HG03064 (cell line): ENCODE measurements at regions not wholly inside any gene's neighbourhood (a gene's known extent, or its start where the extent isn't known, plus 50 kb on each side); places are given as distances from the start of the nearest gene placed in this dataset.
A peak's percentile ranks its signal among the peaks of the same experiment; 100 is the strongest.

Experiments used
- ATAC-seq: cut with Tn5 transposase; IDR thresholded peaks from one replicate; pipeline ENCODE4 v1.9.1; 2021; ENCODE audit warnings: low read depth; ENCODE audit not compliant: unreplicated experiment

GRCh38 chr12:24724814-24725213 lies 224.1 kb downstream of the BCAT1 start:
- ATAC-seq: no peak

DNA sequence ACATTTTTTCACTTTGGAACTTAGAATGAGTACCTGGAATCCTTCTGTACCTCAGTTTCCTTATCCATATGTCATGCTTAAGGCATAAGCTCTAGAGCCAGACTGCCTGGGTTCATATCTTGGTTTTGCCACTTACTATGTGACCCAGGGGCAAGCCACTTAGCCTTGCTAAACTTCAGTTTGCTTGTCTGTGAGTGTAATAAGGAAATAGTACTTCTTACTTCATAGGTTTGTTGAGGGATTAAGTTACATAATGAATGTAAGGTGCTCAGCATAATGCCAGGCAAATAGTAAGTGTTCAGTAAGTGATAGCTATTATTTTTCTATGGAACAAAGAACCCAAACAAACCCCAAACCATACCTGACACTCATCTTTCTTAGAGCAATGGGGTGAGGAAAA lies 225.1 kb downstream of the BCAT1 start:
- no peak for ATAC-seq

DNA sequence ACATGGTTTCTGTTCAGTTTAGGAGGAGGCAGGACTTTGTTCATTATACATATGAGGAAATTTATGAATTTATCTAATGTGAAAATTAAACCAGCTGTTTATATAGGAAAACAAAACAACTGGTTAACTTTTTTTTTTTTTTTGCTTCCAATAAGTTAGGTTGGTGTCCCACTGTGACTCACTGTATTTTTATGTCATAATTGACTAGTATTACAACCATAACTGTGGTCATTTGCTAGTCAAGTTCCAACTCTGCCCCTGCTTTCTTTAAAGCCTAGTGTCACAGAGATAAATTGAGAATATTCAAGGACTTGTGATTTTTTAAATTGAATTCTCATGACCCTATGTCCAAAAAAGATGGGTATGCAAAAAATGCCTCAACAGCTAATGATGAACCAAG lies 227.7 kb downstream of the BCAT1 start:
- ATAC-seq: no peak

GRCh38 chr12:24719293-24719721 lies 229.6 kb downstream of the BCAT1 start:
- peak; percentile 70 for ATAC-seq

GRCh38 chr12:24718617-24719016 lies 230.3 kb downstream of the BCAT1 start:
- ATAC-seq: no peak

- no peak for ATAC-seq
These were observed 234.7 kb downstream of the BCAT1 start for GRCh38 chr12:24714237-24714636.

DNA sequence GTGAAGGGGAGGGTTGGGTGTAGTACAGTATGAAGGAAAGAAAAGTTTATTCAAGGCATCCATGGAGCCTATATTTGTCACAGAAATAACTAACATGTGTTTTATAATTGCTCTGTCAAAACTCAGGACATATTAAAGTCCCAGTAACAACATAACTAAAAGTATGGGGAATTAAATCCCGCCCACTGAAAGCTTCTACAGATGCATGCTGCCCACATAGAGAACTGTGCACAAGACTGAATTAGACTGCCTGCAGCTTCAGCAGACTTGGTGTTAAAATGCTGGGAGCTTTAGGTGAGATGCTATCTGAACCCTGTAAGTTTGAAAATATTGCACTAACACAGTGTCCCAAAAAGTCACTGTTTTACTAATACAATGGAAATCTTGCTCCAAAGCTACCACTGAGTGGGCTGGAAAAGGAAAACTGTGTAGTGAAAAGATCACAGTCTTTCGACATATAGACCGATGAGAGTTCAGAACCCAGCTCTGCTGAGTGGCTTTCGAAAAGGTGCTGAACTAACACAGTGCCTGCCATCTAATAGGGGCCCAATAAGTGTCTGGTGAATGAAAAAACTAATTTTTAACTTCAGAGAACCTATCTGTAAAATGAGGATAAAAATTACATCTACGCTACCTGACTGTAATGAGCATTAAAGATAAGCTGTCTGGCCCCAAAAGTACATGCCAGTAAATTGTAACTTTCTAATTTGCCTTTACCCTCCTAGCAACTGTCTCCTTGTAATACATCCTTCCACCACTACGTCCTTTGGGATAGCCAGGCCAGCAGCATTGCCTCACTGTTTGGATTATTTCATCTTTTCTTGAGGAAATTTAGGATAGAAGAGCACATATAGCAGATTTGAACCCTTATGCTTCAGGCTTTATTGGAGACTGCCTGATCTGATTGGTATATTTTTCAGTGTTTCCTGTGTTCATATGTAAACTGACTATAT lies 237.6 kb downstream of the BCAT1 start:
- ATAC-seq: no peak

DNA sequence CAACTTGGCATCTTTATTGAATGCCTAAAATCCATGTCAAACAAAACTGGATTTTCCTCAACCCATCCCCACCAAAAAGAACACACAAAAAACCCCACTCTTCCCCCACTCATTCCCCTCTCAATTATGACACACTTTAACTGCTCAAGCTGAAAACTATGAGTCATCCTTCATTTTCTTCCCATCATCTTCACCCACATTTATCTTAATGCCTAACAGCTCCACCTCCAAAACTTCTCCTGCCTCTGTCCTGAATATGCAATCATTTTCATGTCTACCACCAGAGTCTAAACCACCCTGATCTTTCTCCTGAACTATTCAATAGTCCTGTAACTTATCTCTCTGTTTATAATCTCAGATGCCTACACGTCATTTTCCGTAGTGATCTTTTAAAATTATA lies 239.7 kb downstream of the BCAT1 start:
- no peak for ATAC-seq

DNA sequence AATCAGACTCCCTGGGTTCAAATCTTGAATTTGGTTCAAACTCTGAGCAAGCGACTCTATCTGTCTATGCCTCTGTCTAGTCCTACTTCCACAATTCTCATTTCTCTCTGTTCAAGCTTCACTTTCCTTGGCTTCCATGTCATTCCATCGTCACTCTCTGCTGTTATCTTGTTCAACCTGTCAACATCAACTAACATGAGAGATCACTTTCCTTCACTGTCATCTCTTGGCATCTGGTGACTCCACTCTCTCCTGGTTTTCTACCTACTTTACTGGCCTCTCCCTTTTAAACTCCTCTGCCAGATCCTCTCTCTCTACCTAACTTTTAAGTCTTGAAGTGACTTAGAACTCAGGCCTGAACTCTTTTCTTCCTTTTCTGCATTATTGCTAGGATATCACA lies 240.2 kb downstream of the BCAT1 start:
- ATAC-seq: no peak

DNA sequence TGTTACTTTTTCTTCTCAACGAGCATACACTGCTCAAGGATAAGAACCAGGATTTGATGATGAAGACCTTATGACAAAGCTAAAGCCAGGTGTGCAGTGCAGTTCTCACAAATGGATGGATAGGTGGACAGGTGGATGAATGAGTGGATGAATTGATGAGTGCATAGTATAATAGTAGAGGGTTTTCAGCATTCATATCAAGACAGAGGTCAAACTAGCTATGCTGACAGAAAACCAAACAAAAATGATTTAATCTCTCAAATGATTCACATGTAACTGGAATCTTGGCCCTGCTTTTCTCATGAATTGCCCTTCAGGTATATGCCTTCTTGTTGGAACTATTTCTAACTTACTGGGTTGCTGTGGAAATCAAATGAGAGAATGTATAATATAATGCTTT lies 240.9 kb downstream of the BCAT1 start:
- ATAC-seq: no peak

- ATAC-seq: no peak
These were observed 241.6 kb downstream of the BCAT1 start for GRCh38 chr12:24707334-24707733.

GRCh38 chr12:24705741-24706358 lies 243.1 kb downstream of the BCAT1 start:
- ATAC-seq: peak; percentile 99

DNA sequence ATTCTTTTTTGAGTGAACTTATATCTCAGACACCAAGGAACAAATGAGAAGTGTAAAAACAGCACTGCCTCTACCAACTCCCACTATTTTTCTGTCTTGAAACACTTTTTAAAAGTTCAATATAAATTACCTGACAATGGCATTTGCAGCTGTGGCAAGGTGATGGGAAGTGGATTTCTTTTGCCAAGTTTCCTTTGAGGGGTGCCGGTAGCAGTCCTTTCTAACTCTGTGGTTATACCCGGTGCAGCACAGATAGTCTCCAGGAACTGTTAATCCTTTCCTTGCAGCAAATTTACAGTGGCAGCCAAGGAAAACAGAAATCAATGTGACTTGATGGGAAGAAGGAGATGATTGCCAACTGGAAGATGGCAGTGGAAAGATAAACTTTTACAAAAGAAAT lies 243.7 kb downstream of the BCAT1 start:
- no peak for ATAC-seq

DNA sequence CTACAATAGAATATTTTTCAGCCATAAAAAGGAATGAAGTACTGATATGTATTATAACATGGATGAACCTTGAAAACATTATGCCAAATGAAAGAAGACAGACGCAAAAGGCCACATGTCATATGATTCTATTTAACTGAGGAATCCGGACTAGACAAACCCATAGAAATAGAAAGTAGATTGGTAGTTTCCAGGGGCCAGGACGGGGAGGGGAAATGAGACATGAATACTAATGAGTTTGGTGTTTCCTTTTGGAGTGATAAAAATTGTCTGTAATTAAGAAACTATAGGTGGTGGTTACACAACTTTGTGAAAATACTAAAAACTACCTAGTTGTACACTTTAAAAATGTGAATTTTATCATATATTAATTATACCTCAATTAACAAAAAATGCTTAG lies 247.6 kb downstream of the BCAT1 start:
- ATAC-seq: no peak

DNA sequence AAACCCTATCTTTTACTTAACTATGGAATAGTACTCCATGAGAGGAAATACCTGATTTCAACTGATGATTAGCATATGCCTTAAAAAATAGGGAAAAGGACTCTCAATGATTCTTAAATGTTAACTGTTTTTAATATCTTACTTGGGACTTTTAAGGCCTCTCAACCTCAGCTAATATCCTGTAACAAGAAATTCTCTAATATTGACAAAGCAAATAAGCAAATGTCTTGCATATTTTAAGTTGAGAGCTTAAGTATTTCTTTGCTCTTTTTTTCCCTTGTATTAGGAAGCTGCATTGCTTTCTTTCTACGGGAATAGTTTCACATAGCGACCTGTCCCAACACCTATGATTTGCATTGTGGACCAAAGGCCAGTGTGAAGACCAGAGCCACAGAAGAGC lies 249.9 kb downstream of the BCAT1 start:
- ATAC-seq: no peak

- ATAC-seq: no peak
These were observed 251.1 kb downstream of the BCAT1 start for GRCh38 chr12:24697769-24698168.

DNA sequence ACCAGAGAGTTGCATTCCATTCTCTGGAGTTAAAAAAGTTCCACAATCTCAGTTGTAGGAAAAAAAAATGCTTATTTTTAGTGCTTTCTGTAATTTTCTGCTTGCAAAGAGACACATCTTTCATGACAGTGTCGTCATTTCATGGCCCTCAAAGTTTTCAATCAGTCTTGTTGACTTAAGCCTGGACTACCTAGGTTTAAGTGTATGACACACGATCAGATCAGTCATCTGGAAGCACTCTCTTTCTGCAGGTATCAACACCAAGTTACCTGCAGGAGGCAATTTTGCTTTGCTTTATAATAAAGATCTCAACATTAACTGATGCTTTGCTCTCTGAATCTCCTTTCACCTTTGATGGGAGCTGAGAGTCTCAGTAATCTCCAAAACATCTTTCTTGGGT lies 251.6 kb downstream of the BCAT1 start:
- no peak for ATAC-seq

GRCh38 chr12:24696800-24697199 lies 252.1 kb downstream of the BCAT1 start:
- no peak for ATAC-seq

GRCh38 chr12:24695657-24696329 lies 253.1 kb downstream of the BCAT1 start:
- ATAC-seq: no peak

DNA sequence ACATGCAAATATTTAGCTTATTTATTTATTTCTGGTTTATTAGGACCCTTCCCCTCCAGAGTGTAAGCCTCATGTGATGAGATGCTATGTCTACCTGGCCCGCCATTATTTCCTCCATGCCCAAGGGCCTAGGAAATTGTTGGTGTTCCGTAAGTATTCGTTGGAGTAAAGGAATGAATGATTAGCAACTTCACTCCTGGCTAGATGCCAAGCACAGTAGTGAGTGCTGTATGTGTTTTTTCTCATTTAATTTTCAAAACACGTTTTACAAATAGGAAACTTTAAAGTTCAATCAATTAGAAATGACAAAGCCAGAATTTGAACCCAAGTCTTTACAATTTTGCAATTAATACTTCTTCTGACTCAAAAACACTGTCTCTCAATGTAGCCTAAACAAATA lies 253.8 kb downstream of the BCAT1 start:
- ATAC-seq: no peak

DNA sequence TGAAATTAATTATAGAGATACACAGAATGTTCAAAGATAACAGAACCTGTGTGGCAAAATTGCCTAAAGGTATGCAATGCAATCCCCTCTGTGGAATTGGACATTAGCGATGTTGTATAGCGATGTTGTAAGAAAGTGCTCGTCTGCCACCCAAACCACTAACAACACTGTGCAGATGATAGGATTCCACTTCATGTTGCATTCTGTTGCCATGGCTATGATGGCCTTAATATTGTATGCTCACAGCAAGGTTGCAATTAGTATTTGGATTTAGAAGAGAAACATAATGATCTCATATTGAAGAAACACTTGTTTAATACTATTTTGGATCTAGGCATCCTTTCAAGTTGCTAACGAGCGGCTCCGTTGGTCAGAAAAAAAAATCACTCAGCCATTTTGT lies 260.3 kb downstream of the BCAT1 start:
- ATAC-seq: no peak
